NK-92 treated with Interleukin-12 subunit alpha and Interleukin-12 subunit beta, amount 100 ng/mL, for 24 hours (cell line): ENCODE measurements at regions not wholly inside any gene's neighbourhood (a gene's known extent, or its start where the extent isn't known, plus 50 kb on each side); places are given as distances from the start of the nearest gene placed in this dataset.
"Not testable (repeated sequence)": the region's sequence is repeated elsewhere in the genome, so short reads cannot be mapped to it uniquely, and the experiment has no call there.

Experiments used
- DNase-seq: peaks from one replicate; lab custom pipeline; 2025; lab: John Stamatoyannopoulos, UW

GRCh38 chr5:126055348-126055729, 367.9 kb upstream of the GRAMD2B start:
- DNase-seq = no peak

DNA sequence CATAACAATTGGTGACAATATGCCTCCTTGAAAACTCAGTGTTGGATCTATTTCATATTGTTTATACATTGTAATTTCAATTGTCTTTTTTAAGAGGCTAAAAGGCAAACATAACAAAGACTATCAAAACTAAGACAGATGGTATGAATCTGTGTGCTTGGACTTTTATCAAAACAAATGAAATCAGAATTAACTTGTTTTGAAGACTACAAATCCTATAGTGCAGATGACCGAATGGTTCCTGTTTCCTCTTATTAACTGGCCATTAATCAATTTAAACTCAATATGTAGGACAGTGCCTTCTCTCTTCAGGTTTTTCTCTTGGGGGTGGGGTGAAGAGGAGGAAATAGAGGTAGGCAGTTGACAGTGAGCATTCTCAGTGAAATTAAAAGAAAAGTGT, 366.9 kb upstream of the GRAMD2B start:
- DNase-seq = no peak

DNA sequence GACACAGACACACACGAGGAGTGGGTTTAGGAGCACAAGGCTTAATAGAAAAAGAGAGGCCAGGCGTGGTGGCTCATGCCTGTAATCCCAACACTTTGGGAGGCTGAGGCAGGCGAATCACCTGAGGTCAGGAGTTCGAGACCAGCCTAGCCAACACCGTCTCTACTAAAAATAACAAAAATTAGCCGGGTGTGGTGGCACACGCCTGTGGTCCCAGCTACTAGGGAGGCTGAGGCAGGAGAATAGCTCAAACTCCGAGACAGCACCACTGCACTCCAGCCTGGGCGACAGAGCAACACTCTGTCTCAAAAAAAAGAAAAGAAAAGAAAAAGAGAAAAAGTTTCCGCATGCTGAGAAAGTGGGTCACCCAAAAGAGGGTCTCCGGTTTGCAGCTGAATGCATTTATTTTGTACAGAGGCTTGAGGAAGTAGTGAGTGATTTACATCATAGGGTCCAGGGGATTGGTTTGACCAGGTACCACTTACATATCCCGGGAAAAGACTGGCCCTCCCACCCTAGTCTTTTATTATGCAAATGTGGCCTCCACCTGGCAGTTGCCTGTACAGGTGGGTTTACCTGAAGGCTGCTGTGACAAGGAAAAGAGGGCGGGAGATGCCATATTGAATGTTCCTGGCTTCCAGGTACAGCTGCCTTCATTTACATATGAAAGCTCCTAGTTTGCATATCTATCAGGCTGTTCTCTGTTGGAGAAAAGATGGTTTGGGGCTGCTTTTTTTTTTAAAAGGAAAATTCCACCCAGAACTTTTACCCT, 366.2 kb upstream of the GRAMD2B start:
- DNase-seq = no peak

- not testable (repeated sequence) for DNase-seq
These were observed 364.8 kb upstream of the GRAMD2B start for GRCh38 chr5:126058392-126058791.

- DNase-seq = no peak
These were observed 360.6 kb upstream of the GRAMD2B start for GRCh38 chr5:126062398-126063221.

- DNase-seq = no peak
These were observed 358.1 kb upstream of the GRAMD2B start for GRCh38 chr5:126065061-126065460.

- DNase-seq = no peak
These were observed 356.4 kb upstream of the GRAMD2B start for GRCh38 chr5:126066836-126067235.

DNA sequence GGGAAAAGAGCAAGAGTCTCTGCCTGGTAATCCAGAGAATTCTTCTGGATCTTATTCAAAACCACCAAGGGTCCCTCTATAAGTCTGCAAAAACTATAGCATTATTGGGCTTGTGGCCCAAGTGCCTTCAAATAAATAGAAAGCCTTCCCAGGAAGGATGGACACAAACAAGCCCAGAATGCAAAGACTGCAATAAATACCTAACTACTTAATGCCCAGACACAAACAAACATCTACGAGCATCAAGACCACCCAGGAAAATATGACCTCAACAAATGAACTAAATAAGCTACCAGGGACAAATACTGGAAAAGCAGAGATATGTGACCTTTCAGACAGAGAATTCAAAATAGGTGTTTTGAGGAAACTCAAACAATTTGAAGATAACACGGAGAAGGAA, 355.8 kb upstream of the GRAMD2B start:
- DNase-seq = no peak

- DNase-seq = no peak
These were observed 353.9 kb upstream of the GRAMD2B start for GRCh38 chr5:126069329-126069728.

GRCh38 chr5:126070481-126070880, 352.7 kb upstream of the GRAMD2B start:
- no peak for DNase-seq

DNA sequence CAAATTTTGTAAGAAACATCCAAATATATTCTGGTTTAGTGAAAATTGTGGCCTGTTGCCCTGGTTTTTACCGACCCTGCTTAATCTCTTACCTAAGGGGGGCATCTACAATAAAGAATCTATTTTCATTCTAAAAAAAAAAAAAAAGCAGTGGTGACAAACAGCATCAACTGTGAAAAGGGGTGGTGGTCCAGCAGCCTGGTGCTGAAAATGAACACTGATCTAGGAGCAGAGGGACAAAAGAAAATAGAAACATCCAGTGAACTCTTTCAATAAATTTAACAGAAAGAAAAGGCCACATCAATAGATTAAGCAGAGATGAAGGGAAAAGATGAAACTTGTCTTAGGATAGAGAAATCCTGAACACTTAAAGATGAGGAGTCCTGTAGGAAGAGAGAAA, 348.7 kb upstream of the GRAMD2B start:
- no peak for DNase-seq

DNA sequence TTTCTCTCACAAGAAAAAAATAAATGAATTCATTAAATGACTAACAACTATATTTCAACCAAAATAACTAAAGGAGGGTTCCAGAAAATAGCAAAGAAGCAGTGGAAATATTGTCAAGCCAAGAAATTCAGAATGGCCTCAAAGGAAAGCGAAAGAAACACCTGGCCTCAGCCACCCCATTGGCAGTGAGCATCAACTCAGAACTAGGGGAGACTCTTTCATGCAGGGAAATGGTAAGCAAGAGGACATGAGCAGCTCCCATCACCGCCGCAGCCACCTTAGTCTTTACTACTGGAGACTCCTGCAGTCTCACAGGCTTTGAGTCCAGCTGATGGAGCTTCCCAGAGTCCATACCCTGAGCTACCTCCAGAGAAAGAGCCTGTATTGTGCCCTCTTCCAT, 343.9 kb upstream of the GRAMD2B start:
- DNase-seq = no peak

DNA sequence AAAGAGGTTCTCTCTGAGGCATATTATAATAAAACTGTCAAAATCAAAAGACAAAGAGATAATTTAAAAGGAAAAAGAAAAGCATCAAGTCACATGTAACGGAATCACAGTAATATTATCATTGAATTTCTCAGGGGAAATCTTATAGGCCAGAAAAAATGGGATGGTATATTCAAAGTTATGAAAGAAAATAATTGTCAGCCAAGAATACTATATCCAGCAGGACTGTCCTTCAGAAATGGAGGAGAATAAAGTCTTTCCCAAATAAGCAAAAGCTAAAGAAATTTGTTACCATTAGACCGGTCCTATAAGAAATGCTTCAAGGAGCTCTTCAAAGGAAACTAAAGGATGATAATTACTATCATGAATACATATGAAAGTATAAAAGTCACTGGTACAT, 342.0 kb upstream of the GRAMD2B start:
- no peak for DNase-seq

GRCh38 chr5:126093041-126093440, 330.2 kb upstream of the GRAMD2B start:
- DNase-seq = no peak

DNA sequence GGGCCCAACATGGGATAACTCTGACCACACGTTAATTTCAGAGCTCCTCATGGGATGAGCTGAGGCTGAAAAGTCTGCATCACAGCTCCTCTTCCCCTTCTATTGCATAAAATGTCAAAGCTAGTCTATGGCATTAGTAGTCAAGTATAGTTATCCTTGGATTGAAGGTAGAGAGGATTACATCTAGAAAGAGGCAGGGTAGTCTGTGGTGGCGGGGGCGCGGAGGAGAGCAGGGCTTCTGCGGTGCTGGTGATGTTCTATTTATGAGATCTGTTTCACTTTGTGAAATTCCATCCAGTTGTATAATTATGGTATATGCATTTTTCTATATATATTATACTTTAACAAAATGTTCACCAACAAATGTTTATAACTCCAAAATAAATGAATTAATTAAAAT, 329.5 kb upstream of the GRAMD2B start:
- no peak for DNase-seq

DNA sequence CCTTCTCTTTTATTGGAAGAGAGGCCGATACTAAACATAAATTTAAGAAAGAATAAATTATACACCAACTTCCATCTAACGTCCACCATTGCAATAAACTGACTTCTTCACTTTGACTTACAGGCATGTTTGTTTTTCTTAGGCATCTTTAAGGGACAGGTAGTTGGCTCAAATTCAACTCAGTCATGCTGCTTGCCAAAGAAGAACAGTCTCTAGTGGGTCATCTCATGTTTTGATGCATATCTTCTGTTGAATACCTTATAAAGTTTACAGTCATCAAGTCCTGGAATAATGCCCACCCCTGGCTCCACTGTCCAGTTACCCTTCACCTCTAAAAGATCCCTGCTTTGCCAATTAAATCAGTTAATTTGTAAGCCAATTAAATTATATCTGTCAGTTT, 328.2 kb upstream of the GRAMD2B start:
- DNase-seq = no peak

DNA sequence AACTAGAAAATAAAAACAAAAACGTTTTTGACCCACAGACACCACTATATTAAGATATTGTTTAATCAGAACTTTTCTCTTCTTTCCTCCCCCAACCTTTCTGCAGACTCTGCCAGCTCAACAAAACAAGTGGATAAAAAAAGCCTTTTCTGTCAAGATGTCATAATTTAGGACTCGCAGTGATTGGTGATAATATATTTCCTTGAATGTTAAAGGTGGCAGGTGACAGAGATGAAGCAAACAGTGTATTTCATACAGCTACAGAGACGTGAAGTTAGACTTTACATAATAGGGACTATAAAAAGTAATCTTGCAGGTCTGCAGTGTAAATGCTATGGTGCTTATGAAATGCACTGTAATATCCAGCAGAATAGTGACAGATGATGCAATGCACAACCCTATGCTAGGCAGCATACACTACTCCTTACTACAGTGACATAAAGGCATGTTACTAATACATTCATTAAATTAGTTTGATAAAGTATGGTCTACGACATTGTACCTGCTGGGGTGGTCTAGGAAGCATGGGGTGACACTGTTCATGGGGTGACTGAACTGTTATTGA, 326.7 kb upstream of the GRAMD2B start:
- DNase-seq = no peak

DNA sequence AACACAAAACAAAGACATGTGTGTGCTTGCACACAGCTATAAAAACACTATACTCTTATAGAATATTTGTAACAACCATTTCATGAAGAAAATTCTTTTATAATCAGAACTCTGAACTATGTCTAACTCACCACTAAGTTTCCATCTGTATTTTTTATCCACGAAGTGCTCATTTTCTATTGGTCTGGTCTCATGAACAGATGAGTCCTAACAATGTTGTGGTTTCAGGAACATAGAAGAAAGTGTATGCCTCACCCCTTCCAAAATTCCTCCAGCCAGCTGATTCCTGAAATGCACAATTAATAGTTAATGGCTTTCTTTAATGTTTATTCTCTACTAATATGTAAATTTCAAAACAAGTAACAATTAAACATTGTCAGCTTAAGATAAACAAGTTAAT, 325.3 kb upstream of the GRAMD2B start:
- DNase-seq = no peak

DNA sequence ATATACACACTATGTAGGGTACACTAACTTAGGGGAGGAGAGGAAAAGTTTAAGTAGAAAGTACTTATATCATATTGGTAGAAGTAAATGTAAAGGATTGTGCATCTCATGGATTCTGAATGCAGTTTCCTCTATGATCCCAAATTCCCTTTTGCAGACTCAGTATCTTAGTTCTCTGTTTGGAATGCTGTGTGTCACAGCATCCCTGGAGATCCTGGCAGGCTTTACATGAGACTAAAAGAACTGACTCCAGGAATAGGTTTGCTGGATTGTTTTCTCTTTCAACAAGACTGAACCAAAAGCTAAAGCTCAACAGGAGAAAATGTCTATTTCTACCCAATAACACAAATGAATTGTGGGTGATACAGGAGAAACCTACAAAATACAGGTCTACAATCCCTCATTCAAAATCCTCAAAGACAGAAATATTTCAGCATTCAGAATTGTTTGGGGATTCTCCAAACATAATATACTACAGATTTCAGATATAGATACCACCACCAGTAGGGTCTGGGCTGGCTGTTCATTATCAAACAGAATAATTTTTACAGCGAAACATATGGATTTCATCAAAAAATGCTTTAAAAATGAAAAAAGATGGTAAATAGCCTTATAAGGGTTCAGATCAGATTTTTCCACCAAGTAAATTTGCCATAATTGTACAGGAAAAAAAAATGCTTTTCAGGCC, 324.7 kb upstream of the GRAMD2B start:
- no peak for DNase-seq

- no peak for DNase-seq
These were observed 324.1 kb upstream of the GRAMD2B start for GRCh38 chr5:126099077-126099476.

GRCh38 chr5:126100767-126101166, 322.4 kb upstream of the GRAMD2B start:
- no peak for DNase-seq

DNA sequence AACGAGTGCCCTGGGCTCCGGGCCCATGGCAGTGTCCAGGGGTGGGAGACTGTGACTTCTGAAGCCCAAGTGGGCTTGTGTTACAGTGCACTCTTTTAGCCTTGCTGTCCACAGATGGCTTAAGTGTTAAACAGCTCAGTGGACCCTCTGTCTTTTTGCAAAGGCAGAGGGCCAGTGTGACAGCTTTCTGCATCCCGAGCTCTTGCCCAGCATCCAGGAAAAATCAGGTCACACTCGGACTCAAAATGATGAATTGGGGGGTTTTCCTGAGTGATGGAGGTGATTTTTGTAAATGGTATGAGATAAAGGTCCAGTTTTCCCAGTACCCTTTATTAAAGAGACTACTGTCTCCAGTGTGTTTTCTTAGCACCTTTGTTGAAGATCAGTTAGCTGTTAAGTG, 321.3 kb upstream of the GRAMD2B start:
- DNase-seq = no peak

- DNase-seq = no peak
These were observed 320.2 kb upstream of the GRAMD2B start for GRCh38 chr5:126103050-126103449.
